COLO668 (cell line): ENCODE measurements at regions not wholly inside any gene's neighbourhood (a gene's known extent, or its start where the extent isn't known, plus 50 kb on each side); places are given as distances from the start of the nearest gene placed in this dataset.

ENCODE experiments used
- DNase-seq: peaks from one replicate; lab custom pipeline; 2025; ENCODE audit not compliant: unreplicated experiment; lab: John Stamatoyannopoulos, UW

DNA sequence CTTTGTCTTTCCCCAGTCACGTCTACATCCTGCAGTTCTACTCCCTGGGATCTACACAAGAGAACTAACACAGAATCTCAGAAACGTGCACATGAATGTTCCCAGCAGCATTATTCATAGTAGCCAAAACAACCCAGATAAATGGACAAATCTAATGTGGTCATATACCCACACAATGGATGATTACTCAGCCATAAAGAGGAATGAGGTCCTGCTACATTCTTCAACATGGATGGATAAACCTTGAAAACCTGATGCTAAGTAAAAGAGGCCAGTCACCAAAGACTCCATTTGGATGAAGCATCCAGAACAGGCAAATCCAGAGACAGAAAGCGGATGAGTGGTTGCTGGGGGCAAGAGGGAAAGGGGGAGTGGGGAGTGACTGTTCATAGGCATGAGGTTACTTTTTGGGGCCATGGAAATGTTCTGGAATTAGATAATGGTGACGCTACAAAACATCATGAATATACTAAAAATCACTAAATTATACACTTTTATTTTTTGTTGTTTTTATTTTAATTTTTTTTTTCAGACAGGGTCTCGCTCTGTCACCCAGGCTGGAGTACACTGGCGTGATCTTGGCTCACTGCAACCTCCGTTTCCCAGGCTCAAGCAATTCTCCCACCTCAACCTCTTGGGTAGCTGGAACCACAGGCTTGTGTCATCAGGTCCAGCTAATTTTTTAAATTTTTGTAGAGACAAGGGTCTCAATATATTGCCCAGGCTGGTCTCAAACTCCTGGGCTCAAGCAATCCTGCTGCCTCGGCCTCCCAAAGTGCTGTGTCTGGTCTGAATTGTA lies 50.8 kb upstream of the DSN1 start:
- no peak for DNase-seq

DNA sequence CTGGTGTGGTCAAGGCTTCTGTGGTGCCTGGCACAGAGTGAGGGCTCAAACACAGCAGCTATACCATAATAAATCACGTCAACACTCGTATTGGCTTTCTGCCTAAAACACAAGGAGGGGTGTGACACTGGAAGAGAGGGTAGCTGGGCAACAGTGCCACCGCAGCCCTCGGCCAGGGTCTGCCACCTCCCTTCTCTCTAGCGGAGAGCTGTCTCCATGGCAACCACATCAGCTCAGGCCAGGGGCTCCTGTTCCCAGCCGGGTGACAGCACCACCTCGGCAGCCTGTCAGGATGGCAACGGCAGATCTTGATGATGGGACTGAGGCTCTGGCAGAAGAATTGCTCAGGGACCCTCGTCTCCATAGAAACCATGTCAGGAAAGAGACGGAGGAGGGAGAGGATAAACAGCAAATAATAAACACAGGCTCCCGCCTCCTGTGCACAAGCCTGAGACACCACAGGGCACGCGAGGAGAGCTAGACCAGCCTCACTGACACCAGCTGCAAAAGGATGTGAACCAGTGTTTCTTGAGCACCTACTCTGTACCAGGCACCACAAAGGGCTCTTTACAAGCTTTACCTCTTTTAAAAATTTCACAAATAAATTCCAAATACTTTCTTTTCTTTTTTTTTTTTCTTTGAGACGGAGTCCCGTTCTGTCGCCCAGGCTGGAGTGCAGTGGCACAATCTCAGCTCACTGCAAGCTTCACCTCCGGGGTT lies 50.4 kb upstream of the TLDC2 start:
- peak; percentile 56 for DNase-seq
